HG03095 (cell line): ENCODE measurements at regions not wholly inside any gene's neighbourhood (a gene's known extent, or its start where the extent isn't known, plus 50 kb on each side); places are given as distances from the start of the nearest gene placed in this dataset.
"Not testable (repeated sequence)": the region's sequence is repeated elsewhere in the genome, so short reads cannot be mapped to it uniquely, and the experiment has no call there.

Source experiments
- ATAC-seq: cut with Tn5 transposase; IDR thresholded peaks from one replicate; pipeline ENCODE4 v1.9.1; 2021; ENCODE audit warnings: moderate library complexity; ENCODE audit not compliant: unreplicated experiment

DNA sequence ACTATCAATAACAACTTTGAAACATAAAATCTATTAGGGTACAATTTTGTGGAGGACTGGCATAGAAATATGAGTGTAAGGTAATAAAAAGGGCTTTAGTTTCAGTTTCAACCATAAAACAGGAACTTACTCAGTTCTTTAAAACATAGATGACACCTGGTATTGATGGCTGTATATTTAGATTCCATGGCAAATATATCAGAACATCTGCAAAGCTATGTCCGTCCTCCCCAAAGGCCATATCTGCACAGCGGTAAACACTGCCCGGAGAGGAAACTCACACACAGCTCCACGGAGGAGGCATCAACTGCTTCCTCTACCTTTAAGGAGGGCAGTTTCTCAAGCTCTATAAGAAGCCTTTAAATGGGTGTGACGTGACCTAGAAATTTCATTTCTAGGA lies 993.3 kb downstream of the BRD1 start:
- no peak for ATAC-seq

DNA sequence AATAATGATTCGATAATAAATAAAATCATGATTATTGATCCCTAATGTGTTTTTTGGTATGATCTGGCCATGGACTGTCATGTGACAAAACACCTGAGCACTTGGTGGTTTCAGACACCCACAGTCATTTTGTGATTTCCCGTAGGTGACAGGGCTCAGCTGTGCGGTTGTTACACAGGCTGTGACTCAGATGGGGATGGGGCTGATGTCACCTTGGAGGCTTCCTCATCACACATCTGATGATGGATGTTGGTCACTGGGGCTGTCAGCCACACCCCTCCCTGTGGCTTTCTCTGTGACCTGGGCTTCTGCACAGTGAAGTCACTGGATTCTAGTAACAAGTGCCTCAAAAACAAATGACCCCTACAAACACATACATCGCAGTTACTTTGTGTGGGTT lies 995.1 kb downstream of the BRD1 start:
- ATAC-seq, result no peak

- ATAC-seq, result no peak
Observed at GRCh38 chr22:48829908-48830307, 997.8 kb downstream of the BRD1 start.

GRCh38 chr22:48828688-48829087 lies 999.0 kb downstream of the BRD1 start:
- ATAC-seq, result no peak

- no peak for ATAC-seq
Observed at GRCh38 chr22:48827904-48828555, 999.6 kb downstream of the BRD1 start.

- ATAC-seq, result no peak
Observed at GRCh38 chr22:48827268-48827846, 1000.3 kb downstream of the BRD1 start.

- no peak for ATAC-seq
Observed at GRCh38 chr22:48826546-48826945, 1001.1 kb downstream of the BRD1 start.

GRCh38 chr22:48825802-48826520 lies 1001.7 kb downstream of the BRD1 start:
- ATAC-seq, result no peak

DNA sequence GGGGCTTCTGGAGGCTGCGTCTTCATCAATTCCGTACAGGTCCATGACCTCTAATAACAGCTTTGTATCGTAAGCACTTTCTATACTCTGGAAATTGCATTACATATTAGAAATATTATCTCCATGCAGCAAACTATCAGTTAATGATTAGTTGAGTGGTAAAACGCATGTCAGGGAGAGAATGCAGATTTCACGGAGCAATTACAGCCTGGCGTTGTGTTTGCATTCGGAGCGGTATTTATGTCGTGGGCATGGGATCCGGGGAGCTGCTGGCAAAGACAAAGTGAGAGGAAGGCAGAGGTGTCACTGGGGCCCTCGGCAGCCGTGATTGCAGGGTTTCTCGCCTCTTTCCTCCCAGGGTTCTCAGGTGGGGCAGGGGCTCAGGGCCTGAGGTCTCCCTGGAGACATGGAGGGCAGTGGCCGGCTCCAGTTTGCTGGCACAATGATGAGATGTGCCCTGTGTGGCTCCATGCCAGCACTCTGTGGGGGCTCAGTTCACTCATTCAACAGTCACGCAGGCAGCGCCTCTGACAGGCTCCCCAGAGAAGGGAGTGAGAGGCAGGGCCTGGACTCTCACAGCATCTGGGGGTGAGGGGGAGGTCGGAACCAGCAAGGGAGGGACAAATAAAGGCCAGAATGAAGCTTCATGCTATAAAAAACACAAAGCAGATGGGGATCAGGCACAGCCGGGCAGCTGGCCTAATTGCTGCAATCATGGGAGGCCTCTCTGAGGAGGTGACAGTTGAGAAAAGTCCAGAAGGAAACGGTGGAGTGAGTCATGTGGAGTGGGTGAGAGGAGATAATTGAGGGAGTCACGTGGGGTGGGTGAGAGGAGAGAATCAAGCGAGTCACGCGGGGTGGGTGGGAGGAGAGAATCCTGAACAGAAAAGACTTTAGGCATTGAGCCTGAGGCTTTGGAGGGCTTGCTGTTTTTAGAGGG lies 1002.7 kb downstream of the BRD1 start:
- no peak for ATAC-seq

DNA sequence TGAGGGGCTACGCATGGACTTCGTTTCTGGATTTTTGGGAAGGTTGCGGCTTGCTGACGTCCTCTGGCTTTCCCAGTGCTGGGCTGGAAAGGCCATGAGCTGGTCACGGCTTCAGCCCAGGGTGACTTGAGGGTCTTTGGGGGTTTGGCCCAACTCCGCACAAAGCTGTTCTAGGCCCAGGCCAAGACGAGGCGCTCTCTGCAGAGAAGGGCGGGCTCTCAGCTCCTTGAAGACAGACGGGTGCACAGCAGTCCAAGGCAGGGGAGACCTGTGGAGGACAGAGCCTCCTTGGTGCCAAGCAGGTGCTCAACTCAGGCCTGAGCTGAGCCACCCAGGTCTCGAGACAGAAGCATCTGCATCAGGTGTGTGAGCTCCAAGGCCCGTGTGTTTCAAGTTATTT lies 1003.7 kb downstream of the BRD1 start:
- no peak for ATAC-seq

DNA sequence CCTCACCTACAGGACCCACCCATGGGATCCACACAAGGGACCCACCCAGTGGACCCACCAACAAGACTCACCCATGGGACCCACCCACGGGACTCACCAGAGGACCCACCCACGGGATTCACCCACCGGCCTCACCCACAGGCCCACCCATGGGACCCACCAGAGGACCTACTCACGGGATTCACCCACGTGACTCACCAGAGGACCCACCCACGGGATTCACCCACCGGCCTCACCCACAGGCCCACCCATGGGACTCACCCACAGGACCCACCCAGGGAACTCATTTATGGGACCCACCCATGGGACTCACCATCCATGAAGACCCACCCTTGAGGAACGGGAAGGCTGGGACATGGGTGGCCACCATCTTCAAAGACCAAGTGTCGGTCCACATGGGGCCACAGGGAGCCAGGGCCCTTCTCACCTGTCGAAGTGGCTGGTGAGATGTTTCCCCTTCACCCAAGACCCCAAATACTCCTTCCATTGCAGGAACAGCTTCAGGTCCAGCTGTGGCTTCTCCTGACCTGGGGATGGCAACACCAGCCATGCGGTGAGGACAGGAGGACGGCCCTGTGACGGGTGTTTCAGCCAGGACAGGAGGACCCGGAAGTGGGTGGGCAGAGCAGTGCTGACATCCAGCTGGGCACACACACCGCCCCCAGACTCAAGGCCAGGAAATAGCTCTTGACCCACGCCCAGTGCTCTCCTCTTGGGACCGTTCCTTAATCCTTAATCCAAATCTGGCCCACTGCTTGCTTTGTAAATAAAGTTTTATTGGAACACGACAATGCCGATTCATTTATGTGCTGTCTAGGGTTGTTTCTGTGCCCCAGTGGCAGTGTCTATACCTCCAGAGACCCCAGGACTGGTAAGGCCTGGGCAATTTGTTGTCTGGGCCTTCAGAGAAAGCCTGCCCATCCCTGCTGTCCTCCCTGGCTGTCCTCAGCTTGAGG lies 1005.1 kb downstream of the BRD1 start:
- no peak for ATAC-seq

GRCh38 chr22:48821727-48822126 lies 1005.9 kb downstream of the BRD1 start:
- no peak for ATAC-seq

DNA sequence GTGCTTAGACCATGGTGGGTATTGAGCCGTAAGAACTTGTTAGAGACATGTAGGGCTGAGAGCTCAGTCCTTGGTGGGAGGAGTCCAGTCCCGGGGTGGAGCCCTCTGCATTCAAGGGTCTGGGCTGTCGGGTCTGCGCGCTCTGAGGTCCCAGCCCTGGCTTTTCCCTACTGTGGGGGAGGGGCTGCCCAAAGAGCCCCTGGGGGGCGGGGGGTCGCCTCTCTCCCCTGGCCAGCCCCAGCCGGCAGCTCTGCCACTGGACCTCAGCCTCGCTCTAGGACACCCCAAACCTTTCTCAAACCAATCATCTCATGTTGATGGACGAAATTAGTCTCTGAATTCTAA lies 1006.4 kb downstream of the BRD1 start:
- ATAC-seq, result no peak

DNA sequence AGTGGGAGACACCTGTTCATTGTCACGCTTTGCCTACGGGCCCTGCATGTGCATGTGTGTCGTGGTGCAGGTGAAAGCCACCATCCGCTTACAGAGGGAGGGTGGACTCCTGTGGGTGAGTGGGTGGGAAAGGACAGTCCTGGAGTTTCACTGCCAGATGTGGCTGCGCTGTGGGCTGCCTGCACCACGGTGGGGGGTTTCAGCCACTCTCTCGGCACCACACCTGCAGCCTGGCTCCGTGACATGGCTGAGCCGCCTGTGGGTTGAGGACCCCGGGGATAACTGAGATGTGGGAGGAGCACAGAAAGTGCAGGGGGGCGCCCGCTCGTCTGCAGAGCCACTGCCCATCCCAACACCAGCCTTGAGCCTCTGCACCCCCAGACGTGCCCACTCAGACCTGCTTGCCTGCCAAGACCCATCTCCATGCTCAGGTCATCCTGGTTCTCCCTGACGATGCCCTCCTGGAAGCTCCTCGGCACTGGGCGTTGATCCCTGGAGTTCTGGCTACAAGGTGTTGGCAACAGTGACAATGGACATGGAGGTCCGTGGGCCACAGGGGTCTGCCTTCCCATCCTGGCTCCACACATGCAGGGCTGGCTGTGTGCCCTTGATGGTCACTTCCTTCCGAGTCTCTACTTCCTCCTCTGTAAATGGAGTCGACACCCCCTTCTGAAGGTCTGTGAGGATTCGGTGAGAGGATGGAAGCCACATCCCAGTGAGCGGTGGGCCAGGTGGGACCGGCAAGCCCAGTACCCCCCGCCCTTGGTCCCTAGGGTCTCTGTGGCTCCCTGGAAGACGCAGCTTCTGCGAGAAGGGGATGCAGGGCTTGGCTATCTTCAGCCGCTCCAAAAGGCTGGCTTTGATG lies 1007.0 kb downstream of the BRD1 start:
- no peak for ATAC-seq

GRCh38 chr22:48819961-48820360 lies 1007.7 kb downstream of the BRD1 start:
- ATAC-seq, result no peak

DNA sequence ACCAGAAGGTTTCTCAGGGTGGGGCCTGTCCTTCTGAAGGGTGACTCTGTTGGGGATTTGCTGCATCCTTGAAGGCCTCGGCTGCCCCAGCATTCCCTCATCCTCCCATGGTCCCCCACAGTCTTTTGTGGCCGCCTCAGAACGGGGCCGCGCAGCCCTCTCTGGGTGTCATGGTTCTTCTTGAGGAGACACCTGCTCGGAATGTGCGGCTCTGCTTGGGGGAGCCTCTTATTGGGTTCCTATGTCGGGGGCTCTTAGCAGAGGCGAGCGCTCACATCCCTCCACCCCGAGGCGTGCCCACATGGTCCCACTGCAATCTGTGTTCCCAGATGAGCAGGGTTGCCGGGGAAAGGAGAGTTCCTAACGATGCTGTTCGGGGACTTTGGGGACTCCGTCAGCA lies 1008.4 kb downstream of the BRD1 start:
- no peak for ATAC-seq

DNA sequence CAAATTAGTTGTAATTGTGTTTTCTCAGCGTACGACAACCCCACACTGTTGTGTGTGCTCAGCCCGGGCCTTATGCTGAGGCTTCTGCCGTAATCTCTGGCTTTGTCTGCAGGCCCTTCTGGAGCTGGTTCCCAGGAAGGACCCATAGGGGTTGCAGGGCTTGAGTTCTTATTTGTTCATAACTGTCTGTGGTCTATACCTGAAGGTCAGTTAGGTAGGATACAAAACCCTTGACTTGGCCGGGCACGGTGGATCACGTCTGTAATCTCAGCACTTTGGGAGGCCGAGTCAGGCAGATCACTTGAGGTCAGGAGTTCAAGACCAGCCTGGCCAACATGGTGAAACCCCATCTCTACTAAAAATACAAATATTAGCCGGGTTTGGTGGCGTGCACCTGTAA lies 1010.2 kb downstream of the BRD1 start:
- ATAC-seq, result not testable (repeated sequence)

DNA sequence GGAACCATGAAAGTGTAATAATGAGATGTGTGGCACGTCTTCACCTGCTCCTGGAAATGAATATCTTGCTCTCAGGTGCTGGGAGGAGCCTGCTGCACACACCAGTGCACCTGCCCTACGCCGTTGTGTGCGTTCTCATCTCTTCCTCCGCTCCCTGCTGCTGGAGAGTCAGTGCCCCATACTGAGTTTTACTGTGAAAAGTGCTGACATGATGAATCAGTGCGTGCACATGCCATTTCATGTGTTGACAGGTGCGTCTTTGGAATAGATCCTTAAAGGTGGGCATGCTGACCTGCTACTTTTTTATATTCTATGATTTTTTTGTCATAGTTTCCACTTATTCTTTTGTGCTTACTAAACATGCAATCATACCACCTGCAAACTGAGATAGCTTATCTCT lies 1015.8 kb downstream of the BRD1 start:
- ATAC-seq, result no peak
